ENCODE measurements at regions not wholly inside any gene's neighbourhood (a gene's known extent, or its start where the extent isn't known, plus 50 kb on each side); places are given as distances from the start of the nearest gene placed in this dataset.

DNA sequence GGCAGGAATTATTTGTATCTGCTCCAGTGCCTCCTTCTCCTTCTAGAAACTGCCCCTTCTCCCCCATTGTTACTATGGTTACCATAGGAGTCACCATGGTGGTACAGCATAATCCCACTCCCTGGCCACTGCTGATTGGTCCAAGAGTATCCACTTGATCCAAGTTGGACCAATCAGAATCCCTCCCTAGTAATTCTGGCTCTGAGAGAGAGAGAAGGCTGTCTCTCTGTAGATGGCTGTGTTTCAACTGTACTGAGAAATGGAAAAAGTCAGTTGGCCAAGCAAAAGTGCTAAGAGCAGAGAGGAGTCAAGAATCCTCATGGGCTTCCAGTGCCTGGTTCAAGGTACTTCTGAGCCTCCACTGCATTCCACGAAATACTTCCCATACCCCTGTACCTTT, 120.6 kb upstream of the SPATA12 start:
- TF ChIP-seq, protein P1, sequence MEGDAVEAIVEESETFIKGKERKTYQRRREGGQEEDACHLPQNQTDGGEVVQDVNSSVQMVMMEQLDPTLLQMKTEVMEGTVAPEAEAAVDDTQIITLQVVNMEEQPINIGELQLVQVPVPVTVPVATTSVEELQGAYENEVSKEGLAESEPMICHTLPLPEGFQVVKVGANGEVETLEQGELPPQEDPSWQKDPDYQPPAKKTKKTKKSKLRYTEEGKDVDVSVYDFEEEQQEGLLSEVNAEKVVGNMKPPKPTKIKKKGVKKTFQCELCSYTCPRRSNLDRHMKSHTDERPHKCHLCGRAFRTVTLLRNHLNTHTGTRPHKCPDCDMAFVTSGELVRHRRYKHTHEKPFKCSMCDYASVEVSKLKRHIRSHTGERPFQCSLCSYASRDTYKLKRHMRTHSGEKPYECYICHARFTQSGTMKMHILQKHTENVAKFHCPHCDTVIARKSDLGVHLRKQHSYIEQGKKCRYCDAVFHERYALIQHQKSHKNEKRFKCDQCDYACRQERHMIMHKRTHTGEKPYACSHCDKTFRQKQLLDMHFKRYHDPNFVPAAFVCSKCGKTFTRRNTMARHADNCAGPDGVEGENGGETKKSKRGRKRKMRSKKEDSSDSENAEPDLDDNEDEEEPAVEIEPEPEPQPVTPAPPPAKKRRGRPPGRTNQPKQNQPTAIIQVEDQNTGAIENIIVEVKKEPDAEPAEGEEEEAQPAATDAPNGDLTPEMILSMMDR (IDR thresholded peaks at IDR 0.05 in 2 of 3, conservative IDR thresholded peaks at IDR 0.05 in 1 of 3; ENCODE audit: borderline replicate concordance in 1 of 3, insufficient read depth in 1 of 3, low read depth in 2 of 3, low read length in 2 of 3): no peak
- TF ChIP-seq, protein P2, sequence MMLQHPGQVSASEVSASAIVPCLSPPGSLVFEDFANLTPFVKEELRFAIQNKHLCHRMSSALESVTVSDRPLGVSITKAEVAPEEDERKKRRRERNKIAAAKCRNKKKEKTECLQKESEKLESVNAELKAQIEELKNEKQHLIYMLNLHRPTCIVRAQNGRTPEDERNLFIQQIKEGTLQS (IDR thresholded peaks at IDR 0.05): no peak
- no peak for TF ChIP-seq POLR2A (IDR thresholded peaks at IDR 0.05; ENCODE audit: borderline replicate concordance, extremely low read depth, insufficient read depth, insufficient read length)
- no peak for TF ChIP-seq EZH2 (IDR thresholded peaks at IDR 0.05)
- TF ChIP-seq, protein P3, sequence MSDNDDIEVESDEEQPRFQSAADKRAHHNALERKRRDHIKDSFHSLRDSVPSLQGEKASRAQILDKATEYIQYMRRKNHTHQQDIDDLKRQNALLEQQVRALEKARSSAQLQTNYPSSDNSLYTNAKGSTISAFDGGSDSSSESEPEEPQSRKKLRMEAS (IDR thresholded peaks at IDR 0.05): no peak
- TF ChIP-seq ZFX (IDR thresholded peaks at IDR 0.05): no peak

Measured in HCT116 (cell line).